Neural cell (in vitro differentiated cells): ENCODE measurements at regions not wholly inside any gene's neighbourhood (a gene's known extent, or its start where the extent isn't known, plus 50 kb on each side); places are given as distances from the start of the nearest gene placed in this dataset.

Source experiments
- H2AFZ ChIP-seq: fragments of 200-600, 300-800 bp; sonication (generic), shearing (Covaris generic); 2 replicates; pipeline ENCODE4 v1.6.0; 2014; ENCODE audit warnings: low read depth, mild to moderate bottlenecking, antibody characterized with exemption, low read length, moderate library complexity
- H3F3A ChIP-seq: fragments of 200-600 bp; shearing (Covaris generic); 2 replicates; pipeline ENCODE4 v1.6.1; 2016; ENCODE audit warnings: mild to moderate bottlenecking, moderate library complexity, mixed read lengths, antibody characterized with exemption, low read length; ENCODE audit not compliant: insufficient read depth, poor library complexity, severe bottlenecking
- H3K27ac ChIP-seq: fragments of 200-600, 300-800 bp; sonication (generic), shearing (Covaris generic); 2 replicates; pipeline ENCODE4 v1.5.1; 2014; ENCODE audit warnings: mild to moderate bottlenecking, low read length, moderate library complexity
- H3K27me3 ChIP-seq: fragments of 300-800, 200-600 bp; sonication (generic), shearing (Covaris generic); 2 replicates; pipeline ENCODE4 v1.6.0; 2014; ENCODE audit warnings: mild to moderate bottlenecking, low read depth, low read length, moderate library complexity; ENCODE audit not compliant: insufficient read depth
- H3K36me3 ChIP-seq: fragments of 300-800, 200-600 bp; sonication (generic), shearing (Covaris generic); 2 replicates; pipeline ENCODE4 v1.5.1; 2014; ENCODE audit warnings: mild to moderate bottlenecking, antibody characterized with exemption, low read length, moderate library complexity; ENCODE audit not compliant: insufficient read depth
- H3K4me2 ChIP-seq: fragments of 300-800, 200-600 bp; sonication (generic), shearing (Covaris generic); 2 replicates; pipeline ENCODE4 v1.6.0; 2014; ENCODE audit warnings: mild to moderate bottlenecking, low read length
- H3K4me3 ChIP-seq: fragments of 300-800, 200-600 bp; sonication (generic), shearing (Covaris generic); 2 replicates; pipeline ENCODE4 v1.5.1; 2014; ENCODE audit warnings: mild to moderate bottlenecking, low read length, moderate library complexity
- H3K79me2 ChIP-seq: fragments of 200-600 bp; shearing (Covaris generic); replicated peaks from 2 replicates; pipeline ENCODE4 v1.6.0; 2014; ENCODE audit warnings: mild to moderate bottlenecking, low read length, moderate library complexity; ENCODE audit not compliant: insufficient read depth
- H3K9ac ChIP-seq: fragments of 300-800, 200-600 bp; sonication (generic), shearing (Covaris generic); 2 replicates; pipeline ENCODE4 v1.6.1; 2016; ENCODE audit warnings: mild to moderate bottlenecking, low read length, mixed read lengths
- H3K9me2 ChIP-seq: fragments of 200-600 bp; shearing (Covaris generic); 2 replicates; pipeline ENCODE4 v1.6.1; 2016; ENCODE audit warnings: mild to moderate bottlenecking, low read length, mixed read lengths; ENCODE audit not compliant: insufficient read depth
- H3K9me3 ChIP-seq: fragments of 200-600, 300-800 bp; sonication (generic), shearing (Covaris generic); 2 replicates; pipeline ENCODE4 v1.6.1; 2016; ENCODE audit warnings: mild to moderate bottlenecking, mixed run types, low read length, moderate library complexity, mixed read lengths
- H4K20me1 ChIP-seq: fragments of 200-600 bp; shearing (Covaris generic); 2 replicates; pipeline ENCODE4 v1.6.1; 2016; ENCODE audit warnings: mild to moderate bottlenecking, mixed run types; ENCODE audit not compliant: insufficient read depth
- CTCF ChIP-seq: fragments of 450-650 bp; IDR thresholded peaks from 2 replicates; pipeline ENCODE4 v1.5.1; 2014; ENCODE audit warnings: antibody characterized with exemption, mild to moderate bottlenecking, moderate library complexity; ENCODE audit not compliant: poor library complexity, severe bottlenecking
- EP300 ChIP-seq: fragments of 450-650 bp; conservative IDR thresholded peaks from 2 replicates; pipeline ENCODE4 v1.6.1; 2014; ENCODE audit warnings: antibody characterized with exemption, mild to moderate bottlenecking, moderate library complexity; ENCODE audit not compliant: poor library complexity, severe bottlenecking
- EZH2 ChIP-seq: fragments of 200-600, 300-800 bp; shearing (Covaris generic), sonication (generic); IDR thresholded peaks from 2 replicates; pipeline ENCODE4 v1.6.1; 2014; ENCODE audit warnings: antibody characterized with exemption, low read length, borderline replicate concordance, mild to moderate bottlenecking; ENCODE audit not compliant: insufficient read depth, poor library complexity, severe bottlenecking
- MXI1 ChIP-seq: fragments of 450-650 bp; conservative IDR thresholded peaks from 2 replicates; pipeline ENCODE4 v1.6.1; 2014; ENCODE audit warnings: antibody characterized with exemption, mild to moderate bottlenecking; ENCODE audit not compliant: poor library complexity, severe bottlenecking
- POLR2AphosphoS5 ChIP-seq: IDR thresholded peaks from 2 replicates; pipeline ENCODE4 v1.6.1; 2012
- RAD21 ChIP-seq: fragments of 450-650 bp; conservative IDR thresholded peaks from 2 replicates; pipeline ENCODE4 v1.6.1; 2014; ENCODE audit warnings: antibody characterized with exemption, mild to moderate bottlenecking, moderate library complexity
- REST ChIP-seq: IDR thresholded peaks from 2 replicates; pipeline ENCODE4 v1.6.1; 2012; ENCODE audit warnings: borderline replicate concordance
- SMC3 ChIP-seq: fragments of 450-650 bp; conservative IDR thresholded peaks from 2 replicates; pipeline ENCODE4 v1.6.1; 2014; ENCODE audit warnings: antibody characterized with exemption, mild to moderate bottlenecking, moderate library complexity; ENCODE audit not compliant: poor library complexity
- TAF1 ChIP-seq: IDR thresholded peaks from 2 replicates; pipeline ENCODE4 v1.6.1; 2012; ENCODE audit warnings: low read depth

DNA sequence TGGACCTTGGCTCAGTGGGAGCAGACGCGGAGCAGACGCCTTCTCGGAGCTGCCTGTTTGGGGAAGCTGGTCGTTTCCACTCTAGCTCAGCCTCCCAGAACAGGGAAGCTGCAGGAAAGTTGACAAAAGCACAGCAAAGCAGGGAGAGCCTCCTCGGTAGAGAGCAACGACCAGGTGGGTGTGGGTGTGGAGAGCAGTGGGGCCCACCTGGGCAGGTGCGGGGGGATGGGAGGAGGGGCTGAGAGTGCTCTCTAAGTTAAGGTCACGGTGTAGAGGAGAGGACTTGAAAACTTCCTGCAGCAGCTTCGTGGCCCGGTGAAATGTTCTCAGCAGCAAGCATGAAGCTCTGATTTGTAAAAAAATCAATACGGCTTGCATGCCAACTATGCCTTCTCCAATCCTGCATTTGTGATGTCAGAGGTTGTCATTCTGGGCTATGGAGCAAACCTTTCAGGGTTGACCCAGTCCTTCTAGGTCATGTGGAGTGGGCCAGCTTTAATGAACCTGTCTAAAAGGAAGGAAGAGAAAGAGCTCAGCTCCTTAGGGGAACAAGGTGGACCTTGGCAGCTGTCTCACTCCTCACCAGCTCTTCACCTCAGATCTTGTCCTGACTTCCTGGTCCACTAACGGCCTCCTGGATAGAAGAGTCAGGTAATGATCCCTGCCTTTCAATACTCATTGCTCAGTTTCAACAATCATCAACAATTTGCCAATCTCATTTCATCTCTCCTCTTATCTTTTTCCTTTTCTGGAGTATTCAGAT is 85.8 kb upstream of the UBL3 start:
- Histone ChIP-seq H3K9me3 (no peaks in the 10 kb centered on the region), H3K4me3 (no peak overlapping the region), H3K36me3 (no peaks in the 10 kb centered on the region), H3F3A (no peaks in the 10 kb centered on the region), H3K9me2 (no peaks in the 10 kb centered on the region), H3K79me2 (no peaks in the 10 kb centered on the region), H3K27me3 (no peaks in the 10 kb centered on the region), H4K20me1 (no peaks in the 10 kb centered on the region), H3K9ac (no peak overlapping the region), H3K27ac (no peak overlapping the region), H2AFZ (no peak overlapping the region), H3K4me2 (no peak overlapping the region)
- TF ChIP-seq TAF1 = no peak
- no peak for TF ChIP-seq EZH2
- TF ChIP-seq MXI1 = no peak
- TF ChIP-seq REST = no peak

GRCh38 chr13:29935309-29935981 is 85.0 kb upstream of the UBL3 start:
- Histone ChIP-seq H3K36me3 (no peaks in the 10 kb centered on the region), H3K9ac (no peak overlapping the region), H2AFZ (peak overlapping the region; percentile 33), H3K4me2 (no peak overlapping the region), H3F3A (no peaks in the 10 kb centered on the region), H3K27ac (no peak overlapping the region), H3K9me2 (no peaks in the 10 kb centered on the region), H4K20me1 (no peaks in the 10 kb centered on the region), H3K27me3 (no peaks in the 10 kb centered on the region), H3K9me3 (no peaks in the 10 kb centered on the region), H3K79me2 (no peaks in the 10 kb centered on the region), H3K4me3 (no peak overlapping the region)
- TF ChIP-seq TAF1 (no peak), POLR2AphosphoS5 (no peak), SMC3 (no peak), MXI1 (no peak), CTCF (no peak), REST (no peak), RAD21 (no peak), EP300 (no peak), EZH2 (no peak)
